ENCODE measurements at regions not wholly inside any gene's neighbourhood (a gene's known extent, or its start where the extent isn't known, plus 50 kb on each side); places are given as distances from the start of the nearest gene placed in this dataset.

DNA sequence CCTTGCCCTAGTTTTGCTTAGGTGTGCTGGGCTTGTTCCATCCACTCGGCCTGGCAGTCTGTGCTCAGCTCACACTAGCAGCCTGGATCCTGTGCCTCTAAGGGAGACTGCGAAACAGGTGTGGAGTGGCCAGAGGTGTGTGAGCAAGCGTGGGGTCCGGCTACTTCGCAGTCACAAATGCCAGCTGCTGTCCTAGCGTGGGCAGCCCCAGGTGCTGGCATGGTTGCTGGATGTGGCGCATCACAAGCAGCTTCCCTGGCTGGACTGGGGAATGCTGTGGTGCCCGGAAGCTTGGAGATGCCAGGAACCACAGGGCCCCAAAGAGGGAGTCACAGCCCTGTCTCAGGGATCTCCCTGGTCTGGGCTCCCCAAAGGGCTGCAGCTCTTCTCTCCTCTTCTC lies 119.0 kb upstream of the TMEFF2 start:
- no peak overlapping the region for H3K27ac ChIP-seq
- intact Hi-C loops (cut with DNase I; ENCODE audit: low total_unique reads) (no loop called here), in situ Hi-C loops (cut with MboI; ENCODE audit: low sequenced_read_pairs in 4 of 4) (no loop called here)
- no peaks in the 10 kb centered on the region for H3K36me3 ChIP-seq
- H3K9me3 ChIP-seq, result no peaks in the 10 kb centered on the region
- DNase-seq (no peak), ATAC-seq (no peak)
- no peaks in the 10 kb centered on the region for H3K4me1 ChIP-seq
- no peak overlapping the region for H3K4me3 ChIP-seq
- H3K27me3 ChIP-seq, result no peaks in the 10 kb centered on the region
- TF ChIP-seq, protein P1, sequence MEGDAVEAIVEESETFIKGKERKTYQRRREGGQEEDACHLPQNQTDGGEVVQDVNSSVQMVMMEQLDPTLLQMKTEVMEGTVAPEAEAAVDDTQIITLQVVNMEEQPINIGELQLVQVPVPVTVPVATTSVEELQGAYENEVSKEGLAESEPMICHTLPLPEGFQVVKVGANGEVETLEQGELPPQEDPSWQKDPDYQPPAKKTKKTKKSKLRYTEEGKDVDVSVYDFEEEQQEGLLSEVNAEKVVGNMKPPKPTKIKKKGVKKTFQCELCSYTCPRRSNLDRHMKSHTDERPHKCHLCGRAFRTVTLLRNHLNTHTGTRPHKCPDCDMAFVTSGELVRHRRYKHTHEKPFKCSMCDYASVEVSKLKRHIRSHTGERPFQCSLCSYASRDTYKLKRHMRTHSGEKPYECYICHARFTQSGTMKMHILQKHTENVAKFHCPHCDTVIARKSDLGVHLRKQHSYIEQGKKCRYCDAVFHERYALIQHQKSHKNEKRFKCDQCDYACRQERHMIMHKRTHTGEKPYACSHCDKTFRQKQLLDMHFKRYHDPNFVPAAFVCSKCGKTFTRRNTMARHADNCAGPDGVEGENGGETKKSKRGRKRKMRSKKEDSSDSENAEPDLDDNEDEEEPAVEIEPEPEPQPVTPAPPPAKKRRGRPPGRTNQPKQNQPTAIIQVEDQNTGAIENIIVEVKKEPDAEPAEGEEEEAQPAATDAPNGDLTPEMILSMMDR (IDR thresholded peaks at IDR 0.05 in 4 of 5, conservative IDR thresholded peaks at IDR 0.05 in 1 of 5), result no peak
- TF ChIP-seq POLR2A (IDR thresholded peaks at IDR 0.05), result no peak

- H3K4me1 ChIP-seq, result no peaks in the 10 kb centered on the region
Measured at GRCh38 chr2:192311701-192312460, 117.1 kb upstream of the TMEFF2 start.

GRCh38 chr2:192307530-192307929 lies 112.8 kb upstream of the TMEFF2 start:
- H3K4me3 ChIP-seq, result no peak overlapping the region
- in situ Hi-C loops (cut with MboI; ENCODE audit: low sequenced_read_pairs in 4 of 4), result no loop called here

More at GRCh38 chr2:192311701-192312460, 117.1 kb upstream of the TMEFF2 start:
- no peaks in the 10 kb centered on the region for H3K36me3 ChIP-seq
- no peak overlapping the region for H3K4me3 ChIP-seq
- no peaks in the 10 kb centered on the region for H3K9me3 ChIP-seq
- no peak for ATAC-seq
- in situ Hi-C loops (cut with MboI; ENCODE audit: low sequenced_read_pairs in 4 of 4) (no loop called here), intact Hi-C loops (cut with DNase I; ENCODE audit: low total_unique reads) (no loop called here)
- no peak for DNase-seq
- no peak overlapping the region for H3K27ac ChIP-seq
- H3K27me3 ChIP-seq, result no peaks in the 10 kb centered on the region
- TF ChIP-seq POLR2A (IDR thresholded peaks at IDR 0.05), result no peak
- TF ChIP-seq, protein P1 (IDR thresholded peaks at IDR 0.05 in 4 of 5, conservative IDR thresholded peaks at IDR 0.05 in 1 of 5), result no peak

DNA sequence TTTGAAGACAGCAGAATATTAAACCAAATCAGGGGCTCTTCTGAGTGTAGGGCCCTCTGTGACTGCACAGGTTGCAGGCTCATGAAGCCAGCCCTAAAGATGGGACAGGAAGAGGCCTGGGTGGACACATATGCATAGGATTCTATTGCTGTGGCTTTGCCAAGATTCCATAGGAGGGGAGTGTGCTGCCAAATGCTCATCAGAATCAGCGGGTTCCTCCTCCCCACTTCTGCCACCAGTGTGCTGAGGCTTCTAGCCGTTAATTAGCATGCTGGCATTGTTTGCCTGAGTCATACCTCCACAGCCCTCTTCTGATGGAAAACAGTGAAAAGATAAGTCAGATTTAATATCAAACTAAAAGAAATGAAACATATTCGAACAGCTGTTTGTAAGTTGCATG lies 103.9 kb upstream of the TMEFF2 start:
- ATAC-seq, result no peak
- Histone ChIP-seq H3K27me3 (no peaks in the 10 kb centered on the region), H3K36me3 (no peaks in the 10 kb centered on the region), H3K9me3 (no peaks in the 10 kb centered on the region), H3K4me3 (no peak overlapping the region), H3K27ac (no peak overlapping the region), H3K4me1 (no peaks in the 10 kb centered on the region)
- intact Hi-C loops (cut with DNase I; ENCODE audit: low total_unique reads), result no loop called here
- TF ChIP-seq, protein P1 (IDR thresholded peaks at IDR 0.05 in 4 of 5, conservative IDR thresholded peaks at IDR 0.05 in 1 of 5), result no peak
- TF ChIP-seq POLR2A (IDR thresholded peaks at IDR 0.05), result no peak
- in situ Hi-C loops (cut with MboI; ENCODE audit: low sequenced_read_pairs in 4 of 4), result no loop called here
- no peak for DNase-seq

More at GRCh38 chr2:192307530-192307929, 112.8 kb upstream of the TMEFF2 start:
- H3K36me3 ChIP-seq, result no peaks in the 10 kb centered on the region
- no peaks in the 10 kb centered on the region for H3K9me3 ChIP-seq
- intact Hi-C loops (cut with DNase I; ENCODE audit: low total_unique reads), result no loop called here
- TF ChIP-seq, protein P1 (IDR thresholded peaks at IDR 0.05 in 4 of 5, conservative IDR thresholded peaks at IDR 0.05 in 1 of 5), result no peak
- no peak for TF ChIP-seq POLR2A (IDR thresholded peaks at IDR 0.05)
- no peak overlapping the region for H3K27ac ChIP-seq
- no peaks in the 10 kb centered on the region for H3K27me3 ChIP-seq
- ATAC-seq (no peak), DNase-seq (no peak)
- H3K4me1 ChIP-seq, result no peaks in the 10 kb centered on the region
